HFFc6 (cell line): ENCODE measurements at regions not wholly inside any gene's neighbourhood (a gene's known extent, or its start where the extent isn't known, plus 50 kb on each side); places are given as distances from the start of the nearest gene placed in this dataset.

ENCODE experiments used
- DNase-seq: peaks from one replicate; pipeline ENCODE4 v3.0.0-alpha.2; 2018
- H3K27ac Mint-ChIP-seq: 2 replicates; pipeline ENCODE4 v1.8.0; 2020; ENCODE audit warnings: mild to moderate bottlenecking, mixed read lengths
- H3K27me3 Mint-ChIP-seq: 2 replicates; pipeline ENCODE4 v1.8.0; 2021; ENCODE audit warnings: mild to moderate bottlenecking, moderate library complexity, mixed read lengths; ENCODE audit not compliant: insufficient read depth
- H3K36me3 Mint-ChIP-seq: 2 replicates; pipeline ENCODE4 v1.8.0; 2021; ENCODE audit warnings: low read depth, mixed read lengths
- H3K4me1 Mint-ChIP-seq: 2 replicates; pipeline ENCODE4 v1.8.0; 2020; ENCODE audit warnings: low read depth, mixed read lengths
- H3K4me3 Mint-ChIP-seq: 2 replicates; pipeline ENCODE4 v1.8.0; 2020; ENCODE audit warnings: mild to moderate bottlenecking, moderate library complexity, mixed read lengths
- H3K9me3 Mint-ChIP-seq: 2 replicates; pipeline ENCODE4 v1.8.0; 2020; ENCODE audit warnings: mild to moderate bottlenecking, mixed read lengths
- TF ChIP-seq, protein P1 (sequence below): fragments of 200-600 bp; sonication (generic); IDR thresholded peaks from 2 replicates; pipeline ENCODE4 v1.5.0; 2021; ENCODE audit warnings: antibody characterized with exemption, mild to moderate bottlenecking

DNA sequence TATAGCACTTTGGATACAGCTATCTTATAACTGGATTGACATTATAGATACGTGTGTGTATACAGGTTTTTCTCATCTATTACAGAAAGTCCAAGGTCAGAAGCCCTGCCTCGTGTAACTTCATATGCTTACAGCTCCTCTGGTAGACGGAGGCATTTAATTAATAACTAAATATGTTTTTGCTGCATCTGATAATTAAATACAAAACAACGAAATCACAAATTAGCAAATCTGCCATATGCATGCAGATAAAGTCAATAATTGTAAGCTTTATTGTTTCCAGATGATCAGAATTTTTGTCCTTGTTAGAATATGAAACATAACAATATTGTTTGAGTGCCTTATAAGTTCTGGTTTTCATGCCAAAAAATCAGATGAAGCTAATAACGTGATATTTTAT lies 717.7 kb downstream of the LIG4 start:
- Mint-ChIP-seq H3K4me3 (no peak overlapping the region), H3K27ac (no peak overlapping the region), H3K4me1 (no peaks in the 10 kb centered on the region), H3K9me3 (peaks cover 25% of the 10 kb centered on the region), H3K27me3 (no peaks in the 10 kb centered on the region), H3K36me3 (no peaks in the 10 kb centered on the region; the same call in 1 of the 2 replicates)
- TF ChIP-seq, protein P1, sequence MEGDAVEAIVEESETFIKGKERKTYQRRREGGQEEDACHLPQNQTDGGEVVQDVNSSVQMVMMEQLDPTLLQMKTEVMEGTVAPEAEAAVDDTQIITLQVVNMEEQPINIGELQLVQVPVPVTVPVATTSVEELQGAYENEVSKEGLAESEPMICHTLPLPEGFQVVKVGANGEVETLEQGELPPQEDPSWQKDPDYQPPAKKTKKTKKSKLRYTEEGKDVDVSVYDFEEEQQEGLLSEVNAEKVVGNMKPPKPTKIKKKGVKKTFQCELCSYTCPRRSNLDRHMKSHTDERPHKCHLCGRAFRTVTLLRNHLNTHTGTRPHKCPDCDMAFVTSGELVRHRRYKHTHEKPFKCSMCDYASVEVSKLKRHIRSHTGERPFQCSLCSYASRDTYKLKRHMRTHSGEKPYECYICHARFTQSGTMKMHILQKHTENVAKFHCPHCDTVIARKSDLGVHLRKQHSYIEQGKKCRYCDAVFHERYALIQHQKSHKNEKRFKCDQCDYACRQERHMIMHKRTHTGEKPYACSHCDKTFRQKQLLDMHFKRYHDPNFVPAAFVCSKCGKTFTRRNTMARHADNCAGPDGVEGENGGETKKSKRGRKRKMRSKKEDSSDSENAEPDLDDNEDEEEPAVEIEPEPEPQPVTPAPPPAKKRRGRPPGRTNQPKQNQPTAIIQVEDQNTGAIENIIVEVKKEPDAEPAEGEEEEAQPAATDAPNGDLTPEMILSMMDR = no peak
- DNase-seq = no peak

DNA sequence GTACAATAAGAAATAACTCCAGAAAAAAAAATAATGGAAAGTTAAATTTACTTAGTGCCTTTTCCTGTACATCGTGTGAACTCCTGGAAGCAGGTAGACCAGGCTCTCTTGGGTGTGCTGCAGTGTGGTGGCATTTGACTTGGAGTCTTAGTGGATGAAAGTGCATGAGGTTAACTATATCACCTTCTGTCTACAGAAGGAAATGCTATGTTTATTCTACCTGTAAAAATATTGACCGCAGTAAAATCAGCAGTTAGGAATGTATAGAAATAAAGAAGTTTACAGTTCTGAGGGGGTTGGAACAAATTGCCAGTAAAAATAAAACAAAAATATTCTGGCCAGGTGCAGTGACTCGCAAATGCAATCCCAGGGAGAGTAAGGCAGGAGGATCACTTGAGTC lies 722.1 kb downstream of the LIG4 start:
- no peak overlapping the region for H3K4me3 Mint-ChIP-seq
- H3K36me3 Mint-ChIP-seq = no peaks in the 10 kb centered on the region; the same call in 1 of the 2 replicates
- H3K27ac Mint-ChIP-seq = no peak overlapping the region

DNA sequence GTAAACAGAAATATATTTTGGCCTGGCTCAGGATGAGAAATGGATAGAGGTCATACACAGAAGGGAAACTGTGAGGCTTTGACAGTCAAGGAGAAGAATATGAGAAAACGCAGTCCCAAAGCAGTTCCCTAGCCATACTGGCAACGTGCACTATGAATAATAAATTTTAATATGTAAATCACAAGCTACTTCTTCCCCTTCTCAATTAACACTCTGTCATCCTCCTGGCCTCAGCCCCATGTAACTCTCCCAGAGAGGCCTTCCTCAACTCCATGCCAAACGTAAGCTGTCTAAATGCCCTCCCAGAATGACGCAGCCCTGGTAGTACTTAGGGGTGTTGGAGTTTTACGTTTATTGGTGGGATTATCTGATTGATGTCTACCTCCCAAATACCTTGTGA lies 732.6 kb downstream of the LIG4 start:
- H3K36me3 Mint-ChIP-seq = no peaks in the 10 kb centered on the region
- H3K27ac Mint-ChIP-seq = no peak overlapping the region
- H3K27me3 Mint-ChIP-seq = no peaks in the 10 kb centered on the region
- TF ChIP-seq, protein P1 = no peak
- DNase-seq = no peak
- H3K9me3 Mint-ChIP-seq = peaks cover 32% of the 10 kb centered on the region
- no peak overlapping the region for H3K4me3 Mint-ChIP-seq
- no peaks in the 10 kb centered on the region for H3K4me1 Mint-ChIP-seq

More for the DNA sequence above, 722.1 kb downstream of the LIG4 start:
- TF ChIP-seq, protein P1 = no peak
- no peaks in the 10 kb centered on the region for H3K27me3 Mint-ChIP-seq
- no peak for DNase-seq
- H3K9me3 Mint-ChIP-seq = peaks cover 60% of the 10 kb centered on the region
- H3K4me1 Mint-ChIP-seq = no peaks in the 10 kb centered on the region

DNA sequence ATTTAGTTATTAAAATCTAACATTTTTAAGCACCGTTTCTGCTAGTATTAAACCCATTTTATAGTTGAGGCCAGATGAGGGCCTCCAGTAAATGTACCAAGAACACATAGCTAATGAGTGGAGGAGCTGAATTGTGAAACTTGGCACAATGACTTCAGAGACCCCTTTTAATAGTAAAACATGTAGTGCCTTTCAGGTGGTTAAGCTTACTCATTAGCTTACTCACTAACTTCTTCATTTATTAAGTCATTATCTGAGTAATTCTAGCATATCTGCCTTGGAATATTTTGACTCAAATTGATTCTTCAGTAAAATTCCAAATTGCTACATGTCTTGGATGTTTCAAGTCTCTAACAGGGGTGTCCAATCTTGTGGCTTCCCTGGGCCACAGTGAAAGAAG lies 735.2 kb downstream of the LIG4 start:
- H3K9me3 Mint-ChIP-seq = peaks cover 30% of the 10 kb centered on the region
- no peak overlapping the region for H3K4me3 Mint-ChIP-seq
- no peaks in the 10 kb centered on the region for H3K36me3 Mint-ChIP-seq
- no peak overlapping the region for H3K27ac Mint-ChIP-seq
- H3K4me1 Mint-ChIP-seq = no peaks in the 10 kb centered on the region
- H3K27me3 Mint-ChIP-seq = no peaks in the 10 kb centered on the region
- no peak for DNase-seq
- TF ChIP-seq, protein P1 = no peak

- DNase-seq = no peak
- Mint-ChIP-seq H3K9me3 (peaks cover 51% of the 10 kb centered on the region), H3K4me1 (no peaks in the 10 kb centered on the region), H3K27me3 (no peaks in the 10 kb centered on the region), H3K27ac (no peak overlapping the region), H3K4me3 (no peak overlapping the region), H3K36me3 (no peaks in the 10 kb centered on the region)
- TF ChIP-seq, protein P1 = no peak
Measured at GRCh38 chr13:107477772-107478379, 737.5 kb downstream of the LIG4 start.
